HG02610 (cell line): ENCODE measurements at regions not wholly inside any gene's neighbourhood (a gene's known extent, or its start where the extent isn't known, plus 50 kb on each side); places are given as distances from the start of the nearest gene placed in this dataset.

ENCODE experiments used
- ATAC-seq: cut with Tn5 transposase; IDR thresholded peaks from one replicate; pipeline ENCODE4 v1.9.1; 2021; ENCODE audit warnings: mild to moderate bottlenecking, moderate library complexity; ENCODE audit not compliant: unreplicated experiment

- no peak for ATAC-seq
These were observed 751.5 kb downstream of the SQOR start for GRCh38 chr15:46386356-46386755.

GRCh38 chr15:46389739-46390138 lies 754.9 kb downstream of the SQOR start:
- ATAC-seq = no peak

- no peak for ATAC-seq
These were observed 759.6 kb downstream of the SQOR start for GRCh38 chr15:46394463-46394862.

DNA sequence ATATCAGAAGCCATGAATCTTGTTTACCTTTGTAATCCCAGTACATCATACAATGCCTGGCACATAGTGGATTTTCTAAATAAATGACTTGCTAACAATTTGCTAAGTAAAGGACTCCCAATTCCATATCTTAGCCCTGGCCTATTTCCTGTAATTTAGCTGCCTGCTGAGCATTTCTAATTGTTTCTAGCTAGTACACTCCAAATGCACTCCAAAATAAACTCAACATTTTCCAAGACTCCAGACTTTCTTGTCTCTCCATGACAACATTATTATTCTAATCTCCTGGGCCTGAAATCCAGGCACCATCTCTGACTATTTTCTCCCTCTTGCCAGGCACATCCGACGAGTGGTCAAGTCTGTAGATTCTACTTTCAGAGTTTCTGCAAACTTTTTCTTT lies 773.5 kb downstream of the SQOR start:
- no peak for ATAC-seq

GRCh38 chr15:46409841-46410301 lies 775.0 kb downstream of the SQOR start:
- no peak for ATAC-seq

- ATAC-seq = no peak
These were observed 775.9 kb downstream of the SQOR start for GRCh38 chr15:46410705-46411104.

DNA sequence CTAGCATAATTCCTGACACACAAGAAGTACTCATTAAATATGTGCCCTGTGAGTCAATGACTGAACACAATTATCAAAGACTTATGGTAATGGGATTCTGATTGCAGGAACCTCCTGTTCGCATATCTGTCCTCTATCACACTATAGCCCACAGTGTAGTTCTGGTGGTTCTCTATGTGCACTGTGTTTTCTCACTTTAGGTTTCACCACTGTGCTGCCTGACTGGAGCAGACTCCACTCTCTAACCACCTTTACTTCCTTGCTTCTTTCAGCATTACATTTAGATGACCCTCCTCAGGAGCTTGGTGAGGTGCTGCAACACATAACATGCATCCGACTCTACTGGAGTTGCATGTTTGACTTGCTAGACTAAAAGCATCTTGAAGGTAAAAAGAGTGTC lies 777.1 kb downstream of the SQOR start:
- ATAC-seq = no peak

DNA sequence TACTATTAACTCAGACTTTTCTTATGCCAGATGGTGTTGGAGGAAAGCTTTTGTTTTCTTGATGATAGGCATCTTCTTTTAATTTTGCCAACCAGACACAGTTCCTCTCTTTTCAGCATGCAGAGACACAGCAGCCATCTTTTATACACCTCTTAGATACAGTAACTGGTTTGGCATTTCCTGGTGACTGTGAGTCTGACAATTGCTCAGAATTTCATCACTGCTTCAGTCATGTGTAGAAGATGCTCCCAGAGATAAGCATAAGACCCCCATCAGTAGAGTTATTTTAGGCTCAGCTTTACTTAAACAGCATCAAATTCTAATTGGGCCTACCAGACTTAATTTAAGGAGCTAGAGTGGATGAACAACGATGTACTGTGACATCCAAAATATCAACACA lies 779.0 kb downstream of the SQOR start:
- no peak for ATAC-seq

- no peak for ATAC-seq
These were observed 781.7 kb downstream of the SQOR start for GRCh38 chr15:46416544-46416943.

GRCh38 chr15:46420990-46421389 lies 786.2 kb downstream of the SQOR start:
- ATAC-seq = no peak

GRCh38 chr15:46441294-46442062 lies 806.6 kb downstream of the SQOR start:
- no peak for ATAC-seq

DNA sequence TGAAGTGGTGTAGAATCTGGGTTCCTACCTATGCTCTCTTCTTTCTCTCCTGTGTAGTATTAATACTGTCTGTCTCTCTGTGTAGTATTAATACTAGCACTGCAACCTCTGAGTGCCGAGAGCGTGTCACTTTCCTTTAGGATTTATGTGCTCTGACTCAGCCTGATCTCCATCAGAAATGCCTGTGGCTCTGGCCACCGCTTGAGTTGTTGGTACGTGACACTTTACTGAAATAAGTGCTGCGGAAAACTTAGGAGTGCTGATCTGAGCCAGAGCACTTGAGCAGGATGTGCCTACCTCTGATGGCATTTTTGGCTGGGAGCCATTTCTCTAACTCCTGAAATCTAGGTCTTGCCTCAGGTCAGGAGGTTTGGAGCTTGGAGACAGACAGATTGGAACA lies 807.4 kb downstream of the SQOR start:
- ATAC-seq = no peak

- ATAC-seq = no peak
These were observed 808.2 kb downstream of the SQOR start for GRCh38 chr15:46442901-46443590.

DNA sequence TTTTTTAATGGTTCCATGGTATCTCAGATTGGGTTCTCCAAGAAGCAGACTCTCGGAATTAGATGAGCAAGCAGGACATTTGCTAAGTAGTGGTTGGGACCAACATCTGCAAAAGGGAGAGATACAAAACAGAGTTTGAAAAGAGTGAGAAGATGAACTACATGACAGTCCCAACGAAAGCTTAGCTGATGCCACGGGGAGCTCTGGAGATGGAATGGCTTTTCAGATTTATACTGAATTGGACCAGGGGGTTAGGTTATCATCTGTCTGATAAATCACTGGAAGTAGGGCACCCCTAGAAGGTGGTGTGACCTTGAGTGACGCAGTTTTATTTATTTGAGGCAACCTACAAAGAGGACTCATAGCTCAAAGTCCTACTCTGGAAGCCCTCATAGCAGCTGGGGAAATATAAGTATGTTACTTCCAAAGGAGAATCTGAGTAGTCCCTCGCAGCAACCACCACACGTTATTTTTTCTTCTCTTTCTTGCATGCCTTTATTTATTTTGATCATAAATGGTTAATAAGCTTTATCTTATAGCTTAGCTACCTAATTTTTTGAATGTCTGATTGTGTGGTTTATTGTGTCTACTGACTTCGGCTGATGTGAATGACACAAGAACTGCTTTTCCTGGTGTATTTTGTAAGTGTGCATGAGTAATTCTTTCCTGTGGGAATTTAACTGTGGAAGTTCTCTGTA lies 815.4 kb downstream of the SQOR start:
- no peak for ATAC-seq

GRCh38 chr15:46450810-46451182 lies 816.0 kb downstream of the SQOR start:
- no peak for ATAC-seq

DNA sequence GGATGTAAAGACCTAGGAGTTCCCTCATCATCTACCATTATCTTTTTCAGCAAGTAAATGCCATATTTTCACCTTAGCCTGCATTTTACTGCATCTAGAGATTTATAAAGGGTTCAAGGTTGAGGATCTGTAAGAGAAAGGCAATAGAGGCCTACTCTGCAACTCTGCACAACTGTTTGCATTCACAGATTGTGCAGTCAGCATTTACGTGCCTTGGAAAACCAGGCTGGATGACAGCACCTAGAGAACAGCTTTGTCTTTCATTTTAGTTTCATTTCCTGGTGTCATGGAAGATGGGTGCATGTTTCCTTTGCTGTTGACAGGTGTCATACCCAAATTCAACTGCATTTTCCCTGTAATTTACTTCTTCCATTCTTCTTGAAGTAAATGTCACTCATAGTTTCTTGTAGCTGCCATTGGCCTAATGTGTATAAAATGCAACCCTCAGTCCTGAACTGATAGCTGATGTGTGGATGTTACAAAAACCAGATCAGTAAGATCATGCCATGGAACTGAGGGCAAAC lies 817.5 kb downstream of the SQOR start:
- no peak for ATAC-seq

DNA sequence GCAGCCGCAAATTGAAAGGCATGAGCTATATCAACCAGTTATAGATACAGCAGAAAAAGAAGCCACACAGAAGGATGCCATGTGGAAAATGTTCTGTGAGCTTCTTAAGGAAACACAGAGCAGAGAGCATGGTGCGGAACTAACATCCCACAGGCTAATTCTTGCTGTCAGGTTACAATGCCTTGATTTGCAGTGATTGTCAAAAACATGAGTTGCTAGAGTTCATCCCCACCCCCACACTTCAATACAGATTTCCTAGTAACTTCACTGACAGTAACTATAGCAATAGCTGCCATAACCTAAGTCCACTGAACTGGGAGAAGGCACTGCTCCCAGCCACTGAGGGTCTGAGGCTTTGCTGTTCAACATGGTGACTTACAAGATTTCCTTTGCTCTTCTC lies 821.6 kb downstream of the SQOR start:
- ATAC-seq = no peak

GRCh38 chr15:46460431-46461094 lies 825.7 kb downstream of the SQOR start:
- no peak for ATAC-seq

- ATAC-seq = no peak
These were observed 826.6 kb downstream of the SQOR start for GRCh38 chr15:46461416-46461815.

DNA sequence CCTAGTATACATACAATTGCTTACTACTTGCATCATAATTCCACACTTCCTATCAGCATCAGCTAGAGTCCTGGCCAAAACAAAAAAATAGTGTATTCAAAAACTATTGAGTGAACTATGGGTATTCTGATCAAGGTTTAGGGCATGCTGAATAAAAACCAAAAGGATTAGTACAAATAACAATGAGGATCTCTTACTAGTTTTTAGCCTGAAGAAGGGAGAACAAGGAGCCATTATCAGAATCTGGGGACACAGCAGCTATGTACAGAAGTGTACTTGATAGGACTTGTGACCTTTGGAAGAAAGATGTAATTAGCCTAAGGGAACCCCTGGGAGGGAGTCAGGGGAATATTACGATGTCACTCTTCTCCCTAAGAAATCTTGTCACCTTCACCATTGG lies 832.2 kb downstream of the SQOR start:
- ATAC-seq = no peak

GRCh38 chr15:46471096-46471495 lies 836.3 kb downstream of the SQOR start:
- ATAC-seq = no peak
